HEK293 (cell line): ENCODE measurements at regions not wholly inside any gene's neighbourhood (a gene's known extent, or its start where the extent isn't known, plus 50 kb on each side); places are given as distances from the start of the nearest gene placed in this dataset.

ENCODE experiments used
- CTCF ChIA-PET: fragments of 350-600 bp; formaldehyde crosslinking; extraction: SDS; loops from one replicate; lab custom pipeline; 2021; ENCODE audit warnings: antibody characterized with exemption; lab: Yijun Ruan, JAX
- POLR2A ChIA-PET: fragments of 300-600 bp; formaldehyde crosslinking; extraction: SDS; loops from one replicate; lab custom pipeline; 2020; ENCODE audit warnings: antibody characterized with exemption, inconsistent platforms; lab: Yijun Ruan, JAX
- H3K27ac ChIP-seq: fragments of 200-500 bp; sonication (Bioruptor generic); 2 replicates; pipeline ENCODE4 v1.5.1; 2014; ENCODE audit warnings: low read depth, low read length, control low read depth, inconsistent platforms; ENCODE audit errors: extremely low read depth
- H3K36me3 ChIP-seq, 2 experiments: fragments of 200-500 bp in 1 of 2; sonication (Bioruptor generic) in 1 of 2; 1 replicate in 1 of 2; 2 replicates in 1 of 2; pipeline ENCODE4 v1.5.1; 2014 to 2017; ENCODE audit warnings: inconsistent platforms in 2 of 2, low read length in 2 of 2; ENCODE audit not compliant: control insufficient read depth in 2 of 2, insufficient read depth in 1 of 2
- H3K4me1 ChIP-seq: fragments of 200-500 bp; sonication (Bioruptor generic); 2 replicates; pipeline ENCODE4 v1.5.1; 2014; ENCODE audit warnings: mild to moderate bottlenecking, low read length, inconsistent platforms; ENCODE audit not compliant: control insufficient read depth, insufficient read depth
- H3K4me3 ChIP-seq: 2 replicates; pipeline ENCODE4 v1.5.1; 2011; ENCODE audit warnings: low read depth, mild to moderate bottlenecking, control low read depth, low read length, moderate library complexity
- H3K9me3 ChIP-seq: fragments of 200-500 bp; sonication (Bioruptor generic); 2 replicates; pipeline ENCODE4 v1.5.1; 2014; ENCODE audit warnings: low read depth, low read length, inconsistent platforms; ENCODE audit not compliant: control insufficient read depth, insufficient read depth
- GLIS1 ChIP-seq: fragments of 450-650 bp; formaldehyde crosslinking; IDR thresholded peaks from 2 replicates; pipeline ENCODE4 v1.5.1; 2016; ENCODE audit warnings: missing biosample characterization, missing genetic modification characterization
- HOXD13 ChIP-seq: sonication (generic); formaldehyde crosslinking; IDR thresholded peaks from 2 replicates; pipeline ENCODE4 v1.8.0; 2022; ENCODE audit warnings: missing genetic modification reagents, borderline replicate concordance
- KLF8 ChIP-seq: fragments of 450-650 bp; formaldehyde crosslinking; IDR thresholded peaks from 2 replicates; pipeline ENCODE4 v1.5.1; 2016; ENCODE audit warnings: missing biosample characterization, missing genetic modification characterization
- MEIS1 ChIP-seq: sonication (generic); formaldehyde crosslinking; IDR thresholded peaks from 2 replicates; pipeline ENCODE4 v1.8.1; 2022; ENCODE audit warnings: missing genetic modification reagents, mild to moderate bottlenecking, borderline replicate concordance
- OSR2 ChIP-seq: fragments of 450-650 bp; formaldehyde crosslinking; IDR thresholded peaks from 2 replicates; pipeline ENCODE4 v1.5.1; 2016; ENCODE audit warnings: missing biosample characterization, missing genetic modification characterization
- YY1 ChIP-seq: fragments of 450-650 bp; formaldehyde crosslinking; IDR thresholded peaks from 2 replicates; pipeline ENCODE4 v1.5.1; 2018; ENCODE audit warnings: missing biosample characterization, missing genetic modification characterization
- ZBTB8A ChIP-seq: fragments of 450-650 bp; formaldehyde crosslinking; IDR thresholded peaks from 2 replicates; pipeline ENCODE4 v1.5.1; 2016; ENCODE audit warnings: missing biosample characterization, missing genetic modification characterization
- ZIC2 ChIP-seq: fragments of 450-650 bp; formaldehyde crosslinking; IDR thresholded peaks from 2 replicates; pipeline ENCODE4 v1.5.1; 2016; ENCODE audit warnings: missing biosample characterization, missing genetic modification characterization
- ZNF138 ChIP-seq: fragments of 450-650 bp; formaldehyde crosslinking; IDR thresholded peaks from 2 replicates; pipeline ENCODE4 v1.5.1; 2016; ENCODE audit warnings: missing biosample characterization, missing genetic modification characterization, borderline replicate concordance
- ZNF169 ChIP-seq: fragments of 450-650 bp; formaldehyde crosslinking; IDR thresholded peaks from 2 replicates; pipeline ENCODE4 v1.5.1; 2016; ENCODE audit warnings: missing biosample characterization, missing genetic modification characterization
- ZNF394 ChIP-seq: fragments of 450-650 bp; formaldehyde crosslinking; IDR thresholded peaks from 2 replicates; pipeline ENCODE4 v1.5.1; 2016; ENCODE audit warnings: missing biosample characterization, missing genetic modification characterization, mild to moderate bottlenecking, moderate library complexity, borderline replicate concordance
- ZNF404 ChIP-seq: fragments of 450-650 bp; formaldehyde crosslinking; IDR thresholded peaks from 2 replicates; pipeline ENCODE4 v1.5.1; 2017; ENCODE audit warnings: missing biosample characterization, missing genetic modification characterization
- ZNF426 ChIP-seq: fragments of 450-650 bp; formaldehyde crosslinking; IDR thresholded peaks from 2 replicates; pipeline ENCODE4 v1.5.1; 2017; ENCODE audit warnings: missing biosample characterization, missing genetic modification characterization, mild to moderate bottlenecking, inconsistent platforms, moderate library complexity
- ZNF529 ChIP-seq: fragments of 450-650 bp; formaldehyde crosslinking; IDR thresholded peaks from 2 replicates; pipeline ENCODE4 v1.5.1; 2017; ENCODE audit warnings: missing genetic modification characterization, missing biosample characterization; ENCODE audit not compliant: insufficient replicate concordance
- ZNF544 ChIP-seq: fragments of 450-650 bp; formaldehyde crosslinking; IDR thresholded peaks from 2 replicates; pipeline ENCODE4 v1.5.0; 2017; ENCODE audit warnings: missing biosample characterization, missing genetic modification characterization
- ZNF555 ChIP-seq: fragments of 450-650 bp; formaldehyde crosslinking; conservative IDR thresholded peaks from 2 replicates; pipeline ENCODE4 v1.5.1; 2017; ENCODE audit warnings: missing biosample characterization, mild to moderate bottlenecking, missing genetic modification characterization, inconsistent platforms
- ZNF621 ChIP-seq: fragments of 450-650 bp; formaldehyde crosslinking; IDR thresholded peaks from 2 replicates; pipeline ENCODE4 v1.5.1; 2017; ENCODE audit warnings: missing biosample characterization, missing genetic modification characterization
- ZNF660 ChIP-seq: fragments of 450-650 bp; IDR thresholded peaks from 2 replicates; pipeline ENCODE4 v1.5.1; 2018; ENCODE audit warnings: missing biosample characterization, mild to moderate bottlenecking, missing genetic modification characterization
- ZNF701 ChIP-seq: fragments of 450-650 bp; formaldehyde crosslinking; IDR thresholded peaks from 2 replicates; pipeline ENCODE4 v1.5.1; 2016; ENCODE audit warnings: missing biosample characterization, missing genetic modification characterization
- ZNF76 ChIP-seq: fragments of 450-650 bp; formaldehyde crosslinking; IDR thresholded peaks from 2 replicates; pipeline ENCODE4; 2016; ENCODE audit warnings: low read depth, missing biosample characterization, missing genetic modification characterization, borderline replicate concordance
- TF ChIP-seq, protein P1 (sequence below): fragments of 450-650 bp; formaldehyde crosslinking; IDR thresholded peaks from 2 replicates; pipeline ENCODE4 v1.5.1; 2016; ENCODE audit warnings: missing biosample characterization, missing genetic modification characterization
- TF ChIP-seq, protein P2 (sequence below): fragments of 450-650 bp; formaldehyde crosslinking; IDR thresholded peaks from 2 replicates; pipeline ENCODE4 v1.5.1; 2016; ENCODE audit warnings: missing biosample characterization, missing genetic modification characterization

DNA sequence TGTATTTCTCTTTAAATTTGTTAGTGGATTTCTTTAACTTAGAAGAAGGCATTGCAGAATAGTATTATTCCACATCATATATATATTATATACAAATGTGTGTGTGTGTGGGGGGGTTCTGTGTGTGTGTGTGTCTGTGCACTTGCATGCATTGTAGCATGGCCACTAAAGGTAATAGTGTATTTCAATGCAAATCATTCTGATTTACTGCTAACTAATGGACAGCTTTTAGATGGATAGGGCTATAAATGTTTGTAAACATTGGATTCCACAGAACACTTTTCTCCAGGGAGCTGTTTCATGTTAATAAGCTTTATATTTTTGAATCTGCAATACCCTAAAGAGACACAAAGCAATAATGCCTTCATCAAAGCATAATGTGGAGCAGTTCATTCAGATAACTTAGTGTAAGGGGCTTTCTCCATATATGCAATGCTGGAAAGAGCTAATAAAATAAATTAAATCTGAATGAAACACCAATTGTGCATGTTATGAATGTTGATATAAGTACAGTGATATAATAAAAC is 496.7 kb upstream of the CDH9 start:
- ChIA-PET POLR2A (no interaction called here), CTCF (no interaction called here)
- H3K27ac ChIP-seq = no peak overlapping the region
- no peaks in the 10 kb centered on the region for H3K36me3 ChIP-seq
- no peaks in the 10 kb centered on the region for H3K4me1 ChIP-seq
- H3K9me3 ChIP-seq = no peaks in the 10 kb centered on the region
- TF ChIP-seq MEIS1 (CRISPR knock-in tag) = no peak
- no peak for TF ChIP-seq ZNF169 (tag by site-specific recombination)
- TF ChIP-seq ZNF701 (tag by site-specific recombination) = no peak
- TF ChIP-seq ZNF76 (tag by site-specific recombination) = no peak
- H3K4me3 ChIP-seq = no peak overlapping the region

DNA sequence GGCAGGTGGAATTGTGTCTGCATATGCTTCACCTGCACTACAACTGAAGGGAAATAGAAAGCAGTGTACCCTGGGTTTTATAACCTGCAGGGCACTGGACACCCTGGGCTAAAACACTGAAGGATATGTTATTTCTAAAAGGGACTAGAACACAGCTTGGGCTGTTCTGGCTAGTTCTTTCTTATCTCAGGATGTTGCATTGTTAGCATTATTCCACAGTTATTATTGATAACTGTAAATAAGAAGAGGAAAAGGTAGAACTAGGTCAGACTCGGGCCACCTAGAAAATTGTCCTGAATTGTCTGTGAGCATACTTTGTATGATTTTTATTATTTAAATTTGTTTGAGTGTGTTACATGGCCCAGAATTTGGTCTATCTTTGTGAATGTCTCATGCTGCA is 493.9 kb upstream of the CDH9 start:
- Histone ChIP-seq H3K36me3 (no peaks in the 10 kb centered on the region), H3K27ac (no peak overlapping the region), H3K9me3 (no peaks in the 10 kb centered on the region), H3K4me1 (no peaks in the 10 kb centered on the region)
- CTCF ChIA-PET = no interaction called here
- TF ChIP-seq ZNF660 (tag by site-specific recombination) = no peak
- TF ChIP-seq ZNF621 (tag by site-specific recombination) = no peak
- TF ChIP-seq ZBTB8A (tag by site-specific recombination) = no peak
- no peak for TF ChIP-seq ZNF529
- no peak for TF ChIP-seq ZNF404 (tag by site-specific recombination)
- no peak for TF ChIP-seq ZNF426
- no peak for TF ChIP-seq GLIS1 (tag by site-specific recombination)
- TF ChIP-seq HOXD13 (CRISPR knock-in tag) = no peak
- TF ChIP-seq, protein P1, sequence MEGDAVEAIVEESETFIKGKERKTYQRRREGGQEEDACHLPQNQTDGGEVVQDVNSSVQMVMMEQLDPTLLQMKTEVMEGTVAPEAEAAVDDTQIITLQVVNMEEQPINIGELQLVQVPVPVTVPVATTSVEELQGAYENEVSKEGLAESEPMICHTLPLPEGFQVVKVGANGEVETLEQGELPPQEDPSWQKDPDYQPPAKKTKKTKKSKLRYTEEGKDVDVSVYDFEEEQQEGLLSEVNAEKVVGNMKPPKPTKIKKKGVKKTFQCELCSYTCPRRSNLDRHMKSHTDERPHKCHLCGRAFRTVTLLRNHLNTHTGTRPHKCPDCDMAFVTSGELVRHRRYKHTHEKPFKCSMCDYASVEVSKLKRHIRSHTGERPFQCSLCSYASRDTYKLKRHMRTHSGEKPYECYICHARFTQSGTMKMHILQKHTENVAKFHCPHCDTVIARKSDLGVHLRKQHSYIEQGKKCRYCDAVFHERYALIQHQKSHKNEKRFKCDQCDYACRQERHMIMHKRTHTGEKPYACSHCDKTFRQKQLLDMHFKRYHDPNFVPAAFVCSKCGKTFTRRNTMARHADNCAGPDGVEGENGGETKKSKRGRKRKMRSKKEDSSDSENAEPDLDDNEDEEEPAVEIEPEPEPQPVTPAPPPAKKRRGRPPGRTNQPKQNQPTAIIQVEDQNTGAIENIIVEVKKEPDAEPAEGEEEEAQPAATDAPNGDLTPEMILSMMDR (tag by site-specific recombination) = no peak
- TF ChIP-seq KLF8 (tag by site-specific recombination) = no peak
- TF ChIP-seq ZNF544 = no peak
- no peak for TF ChIP-seq ZNF701 (tag by site-specific recombination)
- no peak for TF ChIP-seq ZIC2 (tag by site-specific recombination)
- no peak for TF ChIP-seq ZNF138 (tag by site-specific recombination)
- TF ChIP-seq YY1 (tag by site-specific recombination) = no peak
- TF ChIP-seq ZNF555 (tag by site-specific recombination) = no peak
- TF ChIP-seq ZNF394 = no peak
- TF ChIP-seq, all 188 proteins: peak for 0
- no peak overlapping the region for H3K4me3 ChIP-seq
- POLR2A ChIA-PET = no interaction called here

DNA sequence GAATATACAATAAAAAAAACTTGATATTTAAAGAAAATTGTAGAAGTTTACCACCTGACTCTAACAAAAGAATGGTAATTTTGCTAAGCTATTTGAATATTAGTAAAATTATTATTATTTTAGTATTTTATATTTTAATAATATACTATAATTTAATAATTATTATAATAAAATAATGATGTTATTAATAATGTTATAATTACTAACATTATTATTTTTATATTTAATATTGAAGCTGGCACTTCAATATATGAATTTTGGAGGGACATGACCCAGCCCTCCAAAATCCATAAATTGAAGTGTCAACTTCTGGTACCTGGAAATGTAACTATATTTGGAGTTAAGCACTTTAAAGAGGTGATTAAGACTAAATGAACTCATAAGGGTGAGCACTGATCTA is 486.1 kb upstream of the CDH9 start:
- Histone ChIP-seq H3K36me3 (no peaks in the 10 kb centered on the region), H3K9me3 (no peaks in the 10 kb centered on the region)
- ChIA-PET CTCF (no interaction called here), POLR2A (interaction anchor here (0.5 kb wide), 1 partner anchor 1093 kb away, joined by 8 read pairs; no protein-coding TSS in a partner anchor)
- TF ChIP-seq OSR2 = no peak
- TF ChIP-seq, protein P2, sequence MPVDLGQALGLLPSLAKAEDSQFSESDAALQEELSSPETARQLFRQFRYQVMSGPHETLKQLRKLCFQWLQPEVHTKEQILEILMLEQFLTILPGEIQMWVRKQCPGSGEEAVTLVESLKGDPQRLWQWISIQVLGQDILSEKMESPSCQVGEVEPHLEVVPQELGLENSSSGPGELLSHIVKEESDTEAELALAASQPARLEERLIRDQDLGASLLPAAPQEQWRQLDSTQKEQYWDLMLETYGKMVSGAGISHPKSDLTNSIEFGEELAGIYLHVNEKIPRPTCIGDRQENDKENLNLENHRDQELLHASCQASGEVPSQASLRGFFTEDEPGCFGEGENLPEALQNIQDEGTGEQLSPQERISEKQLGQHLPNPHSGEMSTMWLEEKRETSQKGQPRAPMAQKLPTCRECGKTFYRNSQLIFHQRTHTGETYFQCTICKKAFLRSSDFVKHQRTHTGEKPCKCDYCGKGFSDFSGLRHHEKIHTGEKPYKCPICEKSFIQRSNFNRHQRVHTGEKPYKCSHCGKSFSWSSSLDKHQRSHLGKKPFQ = no peak
- TF ChIP-seq, all 188 proteins: peak for 0
- no peak overlapping the region for H3K27ac ChIP-seq
- H3K4me1 ChIP-seq = no peaks in the 10 kb centered on the region
- no peak overlapping the region for H3K4me3 ChIP-seq
